GM18873 (cell line): ENCODE measurements at regions not wholly inside any gene's neighbourhood (a gene's known extent, or its start where the extent isn't known, plus 50 kb on each side); places are given as distances from the start of the nearest gene placed in this dataset.

Experiments
- ATAC-seq: cut with Tn5 transposase; IDR thresholded peaks from one replicate; pipeline ENCODE4 v1.9.1; 2021; ENCODE audit warnings: mild to moderate bottlenecking, moderate library complexity, moderate number of reproducible peaks; ENCODE audit not compliant: unreplicated experiment, low FRiP score

DNA sequence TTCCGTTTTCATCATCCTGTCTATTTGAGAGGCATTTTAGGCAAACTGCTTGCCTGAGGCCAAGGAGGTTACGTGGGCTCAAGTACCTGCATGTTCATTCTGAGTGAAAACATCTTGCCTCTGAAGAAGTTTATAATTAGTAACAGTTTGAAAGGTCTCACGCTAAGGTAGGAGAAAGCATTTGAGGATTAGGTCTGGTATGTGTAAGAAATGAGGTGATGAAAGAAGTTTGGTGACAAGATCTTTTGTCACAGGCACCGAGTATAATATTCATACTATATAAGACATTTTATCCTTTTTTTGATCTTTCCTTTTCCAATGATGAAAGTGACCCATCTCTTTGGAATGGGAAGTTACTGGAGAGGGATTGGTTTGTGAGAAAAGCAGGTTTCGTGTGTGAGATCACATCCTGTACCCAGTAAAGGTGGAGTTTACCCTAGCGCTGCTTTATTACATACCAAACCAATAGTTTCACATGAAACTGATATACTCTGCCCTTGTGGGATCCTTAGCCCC is 98.7 kb upstream of the PDC start:
- no peak for ATAC-seq

DNA sequence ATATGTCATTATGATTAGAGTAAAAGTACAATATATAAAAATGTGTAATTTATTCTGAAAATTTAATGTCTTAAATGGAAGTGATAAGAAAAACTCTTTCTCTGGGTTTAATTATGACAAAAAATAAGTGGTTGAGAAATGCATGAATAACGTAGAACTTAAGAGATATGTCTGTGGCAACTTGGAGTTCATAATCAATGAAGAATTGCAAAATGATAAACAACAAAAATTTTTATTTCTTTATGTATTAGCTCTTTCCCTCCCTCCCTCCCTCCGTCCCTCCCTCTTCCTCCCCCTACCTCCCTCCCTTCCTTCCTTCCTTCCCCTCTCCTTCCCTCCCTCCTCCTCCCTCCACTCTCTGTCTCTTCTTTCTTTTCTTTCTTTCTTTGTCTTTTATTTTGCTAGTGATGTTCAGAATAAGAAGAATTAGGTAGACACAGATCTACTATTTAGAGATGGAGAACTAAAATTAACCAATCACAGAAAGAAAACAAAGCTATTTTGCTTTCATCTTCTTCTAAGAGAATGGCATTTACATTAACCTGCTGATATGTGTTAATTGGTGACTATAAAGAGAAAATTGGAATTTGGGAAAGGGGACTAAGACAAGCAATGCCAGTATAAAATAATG is 96.3 kb upstream of the PDC start:
- ATAC-seq, result no peak

DNA sequence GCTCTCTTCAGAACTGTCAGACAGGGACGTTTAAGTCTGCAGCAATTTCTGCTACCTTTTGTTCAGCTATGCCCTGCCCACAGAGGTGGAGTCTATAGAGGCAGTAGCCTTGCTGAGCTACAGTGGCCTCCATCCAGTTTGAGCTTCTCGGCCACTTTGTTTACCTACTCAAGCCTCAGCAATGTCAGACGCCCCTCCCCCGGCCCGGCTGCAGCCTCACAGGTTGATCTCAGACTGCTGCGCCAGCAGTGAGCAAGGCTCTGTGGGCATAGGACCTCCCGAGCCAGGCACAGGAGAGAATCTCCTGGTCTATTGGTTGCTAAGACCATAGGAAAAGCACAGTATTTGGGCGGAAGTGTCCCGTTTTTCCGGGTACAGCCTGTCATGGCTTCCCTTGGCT is 89.9 kb upstream of the PDC start:
- no peak for ATAC-seq

DNA sequence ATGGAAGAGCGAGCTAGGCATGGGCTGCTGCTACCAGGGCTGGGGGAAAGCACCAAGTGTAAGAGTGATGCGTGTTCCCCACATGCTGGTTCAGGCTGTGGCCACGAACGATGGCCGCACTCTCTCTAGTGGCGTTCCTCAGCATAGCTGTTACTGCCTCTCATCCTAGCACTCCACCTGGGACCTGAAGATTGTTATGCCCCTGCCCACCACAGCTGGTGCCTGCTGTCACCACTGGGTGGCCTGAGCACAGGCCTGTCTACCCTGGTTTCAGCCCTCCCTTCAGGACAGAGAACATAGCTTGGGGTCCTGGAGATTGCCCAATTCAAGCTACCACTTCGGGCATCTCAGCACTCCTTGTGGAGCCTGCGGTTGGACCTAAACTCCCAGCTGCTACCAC is 80.1 kb upstream of the PDC start:
- no peak for ATAC-seq

DNA sequence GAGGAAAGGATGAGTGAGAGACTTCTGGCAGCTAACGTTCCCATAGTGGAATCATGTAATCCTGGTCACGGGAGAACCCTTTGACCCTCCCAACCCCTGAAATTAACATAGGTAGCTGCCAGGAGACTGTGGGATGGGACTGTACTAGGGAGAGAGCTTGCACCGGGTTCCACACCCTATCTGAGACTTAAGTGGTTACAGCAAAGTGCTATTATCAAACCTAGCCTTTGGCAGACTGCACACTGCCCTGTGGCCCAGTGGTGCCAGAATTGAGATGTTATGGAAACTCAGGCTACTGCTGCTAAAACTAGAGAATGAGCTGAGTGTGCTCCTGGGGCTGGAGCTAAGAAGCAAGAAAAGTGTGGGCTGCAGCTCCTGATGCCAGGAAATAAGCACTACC is 79.6 kb upstream of the PDC start:
- ATAC-seq, result no peak

DNA sequence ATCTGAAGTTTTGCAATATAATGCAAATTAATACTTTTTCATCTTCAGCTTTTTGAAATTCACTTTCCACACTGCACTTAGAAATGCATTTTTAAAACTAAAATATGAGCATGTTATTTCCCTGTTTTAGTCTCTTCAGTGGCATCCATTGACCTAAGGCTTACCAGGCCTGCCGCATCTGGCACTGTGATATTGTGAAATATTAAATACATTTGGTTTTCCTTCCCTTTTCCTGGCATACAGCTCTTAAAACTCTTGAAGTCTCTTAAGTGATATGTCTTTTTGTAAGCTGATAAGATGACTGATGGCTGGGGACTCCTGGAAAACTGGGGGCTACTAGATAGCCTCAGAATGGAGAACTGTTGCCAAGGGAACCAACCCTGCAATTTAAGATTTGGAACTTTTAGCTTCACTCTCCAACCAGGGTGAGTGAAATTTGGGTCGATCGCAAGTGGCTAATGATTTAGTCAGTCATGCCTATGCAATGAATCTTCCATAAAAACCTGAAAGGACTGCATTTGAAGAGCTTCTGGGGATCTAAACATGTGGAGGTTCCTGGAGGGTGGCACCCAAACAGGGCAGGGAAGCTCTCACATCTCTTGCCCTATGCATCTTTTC is 75.5 kb upstream of the PDC start:
- no peak for ATAC-seq

DNA sequence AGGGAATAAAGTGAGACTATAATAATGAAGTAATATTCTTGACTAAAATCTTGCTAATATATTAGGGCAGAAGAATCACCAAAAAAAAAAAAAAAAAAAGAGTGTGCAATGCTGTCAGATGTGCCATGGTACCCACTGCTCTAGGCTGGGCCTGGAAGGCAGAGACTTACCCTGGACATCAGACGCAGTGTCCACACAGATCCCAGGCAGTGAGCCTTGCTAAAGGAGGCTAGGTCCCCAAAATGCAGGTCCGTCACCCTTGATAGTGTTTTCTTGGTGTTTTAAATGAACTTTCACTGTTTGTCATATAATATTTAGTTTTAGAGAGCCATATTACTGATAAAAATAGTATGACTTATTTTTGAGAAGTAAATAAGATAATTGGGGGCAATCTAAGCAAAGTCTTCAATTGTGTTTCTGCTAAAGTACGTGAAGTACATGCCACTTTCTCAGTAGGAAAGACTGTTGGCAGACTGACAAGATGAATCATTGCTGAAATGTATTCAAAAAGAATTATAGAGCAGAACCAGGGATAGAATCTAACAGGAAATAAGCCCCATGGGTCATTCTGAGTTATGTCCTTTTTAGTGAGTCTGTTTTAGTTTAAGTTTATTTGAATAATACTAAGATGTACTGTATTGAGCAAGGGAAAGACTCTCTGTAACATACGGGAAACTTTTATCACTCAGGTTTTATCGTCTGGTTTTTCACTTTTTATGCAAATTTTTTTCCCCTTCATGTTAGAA is 74.6 kb upstream of the PDC start:
- no peak for ATAC-seq

DNA sequence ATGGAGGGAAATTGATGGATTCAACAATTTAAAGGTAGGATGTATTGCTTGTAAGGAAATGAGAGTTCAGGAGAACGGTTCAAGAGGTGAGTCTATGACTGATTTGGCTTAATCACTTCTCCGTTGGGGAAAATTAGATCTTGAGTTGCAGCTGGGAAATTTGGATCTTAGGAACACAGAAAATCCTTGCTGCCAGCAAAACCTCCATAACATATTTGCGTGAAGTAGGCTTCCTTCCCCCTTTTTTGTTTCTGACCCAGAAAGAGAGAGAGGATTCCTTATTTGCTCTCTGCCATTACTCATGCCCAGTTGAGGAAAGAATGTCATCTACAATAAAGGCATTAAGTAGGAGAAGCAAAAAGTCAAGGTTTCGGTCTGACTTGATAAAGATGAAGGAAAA is 73.5 kb upstream of the PDC start:
- ATAC-seq, result no peak

DNA sequence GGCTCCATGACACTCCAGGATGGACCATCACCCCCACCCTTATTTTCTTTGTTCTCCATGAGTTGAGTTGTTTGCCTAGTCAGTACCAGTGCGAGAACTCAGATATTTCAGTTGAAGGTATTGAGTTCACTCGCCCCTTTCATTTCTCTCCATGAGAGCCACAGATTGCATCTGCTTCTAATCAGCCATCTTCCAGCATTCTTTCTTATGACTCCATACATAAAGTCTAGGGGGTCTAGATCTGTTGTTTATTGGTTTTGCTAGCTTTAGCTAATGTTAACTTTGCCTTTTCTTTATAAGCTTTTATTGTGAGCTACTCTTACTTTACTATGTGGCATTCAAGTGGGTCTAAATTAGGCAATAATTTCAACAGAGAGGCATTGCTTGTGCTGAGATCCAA is 71.6 kb upstream of the PDC start:
- no peak for ATAC-seq

DNA sequence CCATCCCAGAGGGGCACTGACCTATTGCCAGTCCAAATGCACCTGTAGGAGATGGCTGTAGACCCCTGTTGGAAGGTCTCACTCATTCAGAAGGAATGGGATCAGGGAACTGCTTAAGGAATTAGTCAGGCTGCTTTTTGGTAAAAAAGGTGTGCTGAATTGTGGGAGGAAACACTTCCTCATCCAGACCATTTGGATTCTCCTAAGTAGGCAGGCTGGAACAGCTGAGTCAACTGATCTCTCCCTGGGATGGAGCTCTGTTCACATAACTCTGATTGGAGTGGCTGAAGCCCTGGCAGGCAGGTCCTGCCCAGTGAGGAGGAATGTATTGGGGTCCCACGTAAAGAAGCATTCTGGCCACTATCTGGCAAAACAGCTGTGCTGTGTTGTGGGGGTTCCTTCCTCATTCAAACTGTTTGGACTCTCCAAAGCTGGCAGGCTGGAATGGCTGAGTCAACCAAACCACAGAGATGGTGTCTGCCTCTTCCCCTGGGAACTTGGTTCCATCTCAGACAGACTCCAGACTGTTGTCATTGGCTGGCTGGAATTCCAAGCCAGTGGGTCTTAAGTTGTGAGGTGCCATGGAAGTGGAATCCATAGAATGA is 70.7 kb upstream of the PDC start:
- ATAC-seq, result no peak

DNA sequence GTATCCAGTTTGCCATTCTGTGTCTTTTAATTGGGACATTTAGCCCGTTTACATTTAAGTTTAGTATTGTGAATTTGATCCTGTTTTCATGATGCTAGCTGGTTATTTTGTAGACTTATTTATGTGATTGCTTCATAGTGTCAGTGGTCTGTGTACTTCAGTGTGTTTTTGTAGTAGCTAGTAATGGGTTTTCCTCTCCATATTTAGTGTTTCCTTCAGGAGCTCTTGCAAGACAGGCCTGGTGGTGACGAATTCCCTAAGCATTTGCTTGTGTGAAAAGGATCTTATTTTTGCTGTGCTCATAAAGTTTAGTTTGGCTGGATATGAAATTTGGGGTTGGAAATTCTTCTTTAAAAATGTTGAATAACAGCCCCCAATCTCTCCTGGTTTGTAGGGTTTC is 69.2 kb upstream of the PDC start:
- ATAC-seq, result no peak

DNA sequence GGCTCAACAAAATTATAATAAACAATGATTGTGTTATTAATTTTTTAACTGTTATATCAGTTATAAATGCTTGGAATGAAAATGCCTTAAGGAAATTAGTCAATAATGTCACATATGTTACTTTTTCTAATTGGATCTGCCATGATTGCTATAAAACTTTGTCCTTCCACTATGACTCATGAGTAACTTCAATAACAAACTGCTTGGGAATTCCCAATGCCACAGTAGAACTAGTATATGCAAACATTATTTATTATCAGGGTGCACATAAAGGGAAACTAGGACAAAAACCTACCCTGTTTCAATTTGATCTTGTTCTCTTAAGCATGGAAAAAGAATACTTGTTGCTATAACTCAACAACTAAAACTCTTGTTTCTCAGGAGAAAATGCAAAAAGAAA is 59.1 kb upstream of the PDC start:
- ATAC-seq, result no peak

DNA sequence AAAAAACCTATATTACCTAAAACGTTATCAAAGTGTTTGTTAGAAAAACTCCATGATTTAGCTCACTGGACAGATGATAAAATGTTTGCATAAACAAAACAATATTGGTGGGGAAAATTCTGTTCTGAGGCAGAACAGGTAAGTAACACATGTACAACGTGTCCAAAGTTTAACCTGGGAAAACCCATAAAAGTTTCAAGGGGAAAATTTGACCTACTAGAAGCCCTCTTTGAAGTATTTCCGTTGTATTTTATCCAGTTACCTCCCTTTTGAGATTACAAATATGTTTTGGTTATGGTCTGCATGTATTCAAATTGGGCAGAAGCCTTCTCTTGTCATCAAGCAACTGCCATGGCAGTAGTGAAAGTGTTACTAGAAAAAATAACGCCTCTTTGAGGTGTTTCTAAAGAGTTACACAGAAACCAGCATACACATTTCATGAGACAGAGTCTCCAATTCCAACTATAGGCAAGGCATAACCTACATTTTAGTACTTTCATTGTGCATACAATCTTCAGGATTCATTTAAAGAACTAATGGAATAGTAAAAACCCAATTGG is 58.0 kb upstream of the PDC start:
- ATAC-seq, result peak; percentile 53

DNA sequence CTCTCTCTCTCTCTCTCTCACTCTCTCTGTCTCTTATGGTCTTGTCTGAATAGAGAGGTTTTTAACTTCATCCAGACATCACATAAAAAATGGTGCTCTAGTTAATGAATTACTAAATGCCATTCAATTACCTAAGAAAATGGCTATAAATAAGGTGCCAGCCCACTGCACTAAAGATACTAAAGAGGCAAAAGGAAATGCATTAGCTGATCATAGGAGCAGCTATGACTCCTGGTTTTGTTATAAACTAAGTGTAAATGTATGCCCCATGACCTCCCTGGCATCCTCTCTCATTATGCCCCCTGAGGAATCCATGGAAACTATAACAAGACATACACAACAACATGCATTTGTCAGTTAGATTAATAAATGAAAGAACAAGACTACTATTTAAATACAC is 57.5 kb upstream of the PDC start:
- no peak for ATAC-seq

DNA sequence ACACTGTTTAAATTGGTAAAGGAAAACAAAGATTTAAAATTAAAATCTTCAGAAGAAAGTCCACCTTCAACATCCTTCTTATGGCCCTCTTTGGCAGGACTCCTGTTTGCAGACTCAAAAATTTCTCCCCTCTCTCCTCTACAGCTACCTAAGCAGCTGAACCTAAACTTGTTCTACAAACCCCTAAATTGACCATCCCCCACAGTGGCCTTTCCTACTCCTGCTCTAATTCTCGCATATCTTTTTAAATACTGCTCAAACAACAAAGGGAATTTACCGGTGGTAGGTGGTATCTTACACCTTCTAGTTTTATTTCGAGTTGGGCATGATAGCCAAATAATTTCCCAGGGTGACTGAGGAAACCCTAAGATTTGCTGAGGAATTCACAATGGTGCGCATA is 53.5 kb upstream of the PDC start:
- ATAC-seq, result no peak

DNA sequence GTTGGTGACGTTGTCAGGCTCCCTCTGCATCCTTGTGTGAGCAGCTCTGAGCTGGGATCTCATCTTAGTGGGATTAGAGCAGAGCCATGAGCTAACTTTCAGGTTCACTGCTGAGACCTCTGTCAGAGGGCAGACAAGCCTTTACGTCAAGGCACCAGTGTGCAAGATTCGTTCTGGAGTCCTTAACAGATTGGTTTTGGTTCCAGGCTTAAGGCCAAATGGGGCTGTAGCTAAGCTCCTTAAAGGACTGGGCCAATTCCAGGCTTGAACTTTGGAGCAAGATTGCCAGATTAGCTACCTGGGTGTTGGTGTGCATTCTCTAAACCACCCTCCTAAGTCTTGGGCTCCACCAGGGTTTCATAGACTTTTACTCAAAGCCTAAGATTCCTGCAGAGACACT is 52.6 kb upstream of the PDC start:
- ATAC-seq, result no peak

DNA sequence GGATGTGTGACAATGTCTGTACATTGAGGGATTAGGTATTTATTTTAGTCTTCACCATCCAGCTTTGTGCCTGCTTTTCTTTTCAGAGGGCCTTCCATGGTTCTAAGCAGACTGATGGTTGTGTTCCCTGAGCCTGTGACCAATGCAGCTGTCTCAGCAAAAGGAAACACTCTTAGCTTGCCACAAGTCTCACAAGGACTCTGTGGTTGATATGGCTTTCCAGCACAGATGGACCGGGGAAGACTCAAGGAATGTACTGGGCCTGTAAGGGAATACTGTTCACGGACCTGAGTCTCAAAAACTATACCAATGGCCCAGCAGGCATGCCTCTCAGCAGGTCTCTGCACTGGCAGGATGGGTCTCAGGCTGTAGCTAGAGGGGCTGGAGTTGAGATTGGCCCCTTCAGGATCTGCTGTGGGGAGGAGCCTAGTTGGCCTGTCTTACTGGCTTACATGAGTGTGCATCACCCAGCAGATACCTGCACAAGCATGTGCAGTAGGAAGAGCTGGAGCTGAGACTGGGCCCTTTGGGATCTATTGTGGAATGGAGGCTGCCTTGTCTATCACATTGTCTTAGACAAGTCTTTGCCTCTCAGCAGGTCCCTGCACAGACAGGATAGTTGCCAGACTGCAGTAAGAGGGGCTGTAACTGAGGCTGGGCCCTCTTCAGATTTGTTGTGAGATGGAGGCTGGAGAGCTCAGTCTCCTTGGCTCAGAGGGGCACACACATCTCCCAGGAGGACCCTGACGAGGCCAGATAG is 52.0 kb upstream of the PDC start:
- no peak for ATAC-seq

DNA sequence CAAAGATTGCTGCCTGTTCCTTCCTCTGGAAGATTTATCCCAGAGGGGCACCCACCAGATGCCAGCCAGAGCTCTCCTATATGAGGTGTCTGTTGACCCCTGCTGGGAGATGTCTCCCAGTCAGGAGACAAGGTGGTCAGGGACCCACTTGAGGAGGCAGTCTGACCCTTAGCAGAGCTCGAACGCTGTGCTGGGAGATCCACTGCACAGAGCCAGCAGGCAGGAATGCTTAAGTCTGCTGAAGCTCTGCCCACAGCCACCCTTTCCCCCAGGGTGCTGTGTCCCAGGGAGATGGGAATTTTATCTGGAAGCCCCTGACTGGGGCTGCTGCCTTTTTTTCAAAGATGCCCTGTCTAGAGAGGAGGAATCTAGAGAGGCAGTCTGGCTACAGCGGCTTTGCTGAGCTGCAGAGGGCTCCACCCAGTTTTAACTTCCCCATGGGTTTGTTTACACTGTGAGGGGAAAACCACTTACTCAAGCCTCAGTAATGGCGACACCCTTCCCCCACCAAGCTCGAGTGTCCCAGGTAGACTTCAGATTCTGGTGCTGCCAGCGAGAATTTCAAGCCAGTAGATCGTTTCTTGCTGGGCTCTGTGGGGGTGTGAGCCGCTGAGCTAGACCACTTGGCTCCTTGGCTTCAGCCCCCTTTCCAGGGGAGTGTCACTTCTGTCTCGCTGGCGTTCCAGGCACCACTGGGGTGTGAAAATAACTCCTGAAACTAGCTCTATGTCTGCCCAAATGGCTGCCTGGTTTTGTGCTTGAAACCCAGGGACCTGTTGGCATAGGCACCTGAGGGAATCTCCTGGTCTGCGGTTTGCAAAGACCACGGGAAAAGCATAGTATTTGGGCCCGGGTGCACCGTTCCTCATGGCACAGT is 51.1 kb upstream of the PDC start:
- ATAC-seq, result peak; percentile 89
